ENCODE measurements at regions not wholly inside any gene's neighbourhood (a gene's known extent, or its start where the extent isn't known, plus 50 kb on each side); places are given as distances from the start of the nearest gene placed in this dataset.

DNA sequence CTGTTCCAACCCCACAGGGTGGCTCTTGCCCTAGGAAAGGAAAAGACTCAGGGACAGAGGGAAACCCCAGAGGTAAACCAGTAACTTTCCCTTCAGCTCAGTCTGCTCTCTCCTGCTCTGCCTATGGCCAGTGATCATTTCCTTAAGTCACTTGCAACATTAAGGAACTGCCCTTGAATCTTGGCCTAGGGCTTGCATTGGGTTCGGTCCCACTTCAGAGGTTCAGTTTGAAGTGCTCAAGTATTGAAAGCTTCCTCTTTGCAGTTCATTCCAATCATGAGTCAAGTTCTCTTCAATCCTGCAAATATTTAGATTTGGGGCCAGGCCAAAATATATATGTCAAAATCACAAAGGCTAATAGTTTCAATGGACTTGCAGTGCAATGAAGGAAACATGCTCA, 97.7 kb upstream of the IRF2BP2 start:
- H3K27me3 ChIP-seq (ENCODE audit: control insufficient read depth, insufficient read depth, low read length) = no peaks in the 10 kb centered on the region
- no peaks in the 10 kb centered on the region for H3K36me3 ChIP-seq (ENCODE audit: control insufficient read depth, insufficient read depth, low read length)

DNA sequence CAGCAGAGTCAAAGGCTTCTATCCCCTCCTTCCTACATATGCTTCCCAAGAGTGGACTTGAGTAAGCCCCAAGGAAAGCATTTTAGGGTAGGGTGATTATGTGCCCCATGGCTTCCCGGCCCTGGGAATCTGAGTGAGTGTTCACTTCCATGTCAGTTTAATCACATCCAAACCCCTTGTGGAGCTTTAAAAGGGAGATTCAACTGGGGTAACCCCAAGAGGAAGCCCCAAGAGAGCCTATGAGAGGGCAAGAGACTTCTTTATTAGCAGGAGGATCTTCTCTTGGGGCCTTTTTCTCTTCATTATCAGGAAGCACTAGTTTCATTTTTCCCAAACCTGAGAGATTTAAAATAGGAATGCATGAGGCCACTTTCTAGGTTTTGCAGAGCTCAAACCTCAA, 97.0 kb upstream of the IRF2BP2 start:
- Histone ChIP-seq H3K9ac (ENCODE audit: low read length) (no peak overlapping the region), H3K9me3 (ENCODE audit: control insufficient read depth, low read length) (no peaks in the 10 kb centered on the region), H3K27me3 (ENCODE audit: control insufficient read depth, insufficient read depth, low read length) (no peaks in the 10 kb centered on the region)

More for the DNA sequence above, 97.7 kb upstream of the IRF2BP2 start:
- H3K9me3 ChIP-seq (ENCODE audit: control insufficient read depth, low read length) = no peaks in the 10 kb centered on the region
- no peak overlapping the region for H3K4me3 ChIP-seq (ENCODE audit: low read length)
- no peak overlapping the region for H3K9ac ChIP-seq (ENCODE audit: low read length)
- peaks cover 42% of the 10 kb centered on the region for H3K4me1 ChIP-seq (ENCODE audit: control insufficient read depth, insufficient read depth, low read length)

DNA sequence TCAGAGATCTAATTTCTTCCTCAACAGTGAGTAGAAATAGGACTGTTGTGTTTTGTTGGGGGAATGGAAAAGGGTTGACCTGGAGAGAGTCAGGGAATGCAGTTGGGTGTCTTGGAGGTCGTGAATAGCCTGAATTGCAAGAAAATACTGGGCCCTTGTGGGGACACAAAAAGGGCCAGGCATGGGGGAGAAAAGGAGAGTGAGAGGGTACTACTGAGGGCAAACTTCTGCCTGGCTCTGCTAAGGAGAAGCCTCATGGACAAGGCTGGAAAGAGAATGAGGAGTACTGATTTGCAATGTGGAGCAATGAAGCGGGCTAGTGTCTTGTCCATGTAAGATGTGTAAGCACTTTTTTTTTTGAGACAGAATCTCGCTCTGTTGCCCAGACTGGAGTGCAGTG, 96.2 kb upstream of the IRF2BP2 start:
- Histone ChIP-seq H3K4me1 (ENCODE audit: control insufficient read depth, insufficient read depth, low read length) (peaks cover 46% of the 10 kb centered on the region), H3K4me3 (ENCODE audit: low read length) (no peak overlapping the region), H3K27me3 (ENCODE audit: control insufficient read depth, insufficient read depth, low read length) (no peaks in the 10 kb centered on the region), H3K9ac (ENCODE audit: low read length) (no peak overlapping the region), H3K36me3 (ENCODE audit: control insufficient read depth, insufficient read depth, low read length) (no peaks in the 10 kb centered on the region), H3K9me3 (ENCODE audit: control insufficient read depth, low read length) (no peaks in the 10 kb centered on the region)

More for the DNA sequence above, 97.0 kb upstream of the IRF2BP2 start:
- Histone ChIP-seq H3K4me1 (ENCODE audit: control insufficient read depth, insufficient read depth, low read length) (peaks cover 46% of the 10 kb centered on the region), H3K4me3 (ENCODE audit: low read length) (no peak overlapping the region), H3K36me3 (ENCODE audit: control insufficient read depth, insufficient read depth, low read length) (no peaks in the 10 kb centered on the region)

DNA sequence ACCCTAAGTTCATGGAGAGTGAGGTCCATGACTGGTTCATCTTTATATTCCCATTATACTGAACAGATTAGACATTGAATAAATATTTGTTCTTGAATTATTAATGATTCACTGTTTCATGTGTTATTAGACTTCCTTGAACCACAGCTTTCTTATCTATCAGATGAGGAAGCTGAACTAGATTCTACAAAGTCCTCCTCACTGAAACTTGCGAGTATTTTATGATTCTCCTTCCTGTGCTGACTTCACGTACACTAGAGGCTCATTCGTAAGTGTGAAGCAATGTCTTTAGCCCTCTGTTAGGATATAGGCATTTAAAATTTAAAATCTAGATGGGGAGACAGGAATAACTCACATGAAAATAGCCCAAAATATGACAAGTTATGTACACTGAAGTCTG, 95.6 kb upstream of the IRF2BP2 start:
- Histone ChIP-seq H3K27me3 (ENCODE audit: control insufficient read depth, insufficient read depth, low read length) (no peaks in the 10 kb centered on the region), H3K4me1 (ENCODE audit: control insufficient read depth, insufficient read depth, low read length) (peaks cover 46% of the 10 kb centered on the region), H3K9me3 (ENCODE audit: control insufficient read depth, low read length) (no peaks in the 10 kb centered on the region), H3K4me3 (ENCODE audit: low read length) (no peak overlapping the region), H3K9ac (ENCODE audit: low read length) (no peak overlapping the region), H3K36me3 (ENCODE audit: control insufficient read depth, insufficient read depth, low read length) (no peaks in the 10 kb centered on the region)

DNA sequence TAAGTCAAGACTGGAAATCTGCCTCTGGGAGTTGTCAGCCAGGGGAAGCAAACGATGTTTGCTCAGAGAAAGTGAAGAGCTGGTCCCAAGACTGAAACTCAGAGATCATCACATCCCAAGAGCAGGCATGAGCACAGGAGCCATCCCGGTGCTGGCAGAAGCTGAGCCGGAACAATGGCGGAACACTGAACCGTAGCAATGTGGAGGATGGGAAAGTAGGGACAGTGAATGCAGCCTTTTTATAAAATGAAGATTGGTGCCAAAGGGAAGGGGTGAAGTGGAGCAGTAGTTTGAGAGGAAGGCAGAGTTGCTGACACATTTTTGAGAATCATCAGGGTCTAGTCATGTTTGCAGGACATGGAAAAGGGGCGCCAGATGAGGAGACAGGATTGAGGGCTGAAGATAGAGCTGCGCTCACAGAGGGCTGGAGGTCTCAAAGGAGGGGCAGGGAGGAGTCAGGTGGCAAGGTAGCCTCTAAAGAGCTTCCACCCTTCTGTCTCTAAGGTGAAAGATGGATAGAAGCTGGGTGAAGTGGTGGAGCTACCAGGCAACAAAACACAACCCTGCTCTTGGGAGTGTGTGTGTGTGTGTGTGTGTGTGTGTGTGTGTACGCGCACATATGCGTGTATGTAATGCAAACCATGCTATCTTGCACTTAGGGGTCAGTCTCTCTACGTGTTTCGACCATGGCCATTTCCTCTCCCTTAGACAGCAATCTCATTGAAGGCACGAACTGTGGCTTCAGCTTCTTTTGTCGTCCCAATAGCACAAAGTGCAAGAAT, 94.3 kb upstream of the IRF2BP2 start:
- peaks cover 53% of the 10 kb centered on the region for H3K4me1 ChIP-seq (ENCODE audit: control insufficient read depth, insufficient read depth, low read length)
- H3K9ac ChIP-seq (ENCODE audit: low read length) = no peak overlapping the region
- H3K27me3 ChIP-seq (ENCODE audit: control insufficient read depth, insufficient read depth, low read length) = no peaks in the 10 kb centered on the region
- H3K36me3 ChIP-seq (ENCODE audit: control insufficient read depth, insufficient read depth, low read length) = no peaks in the 10 kb centered on the region
- no peak overlapping the region for H3K4me3 ChIP-seq (ENCODE audit: low read length)
- H3K9me3 ChIP-seq (ENCODE audit: control insufficient read depth, low read length) = no peaks in the 10 kb centered on the region

DNA sequence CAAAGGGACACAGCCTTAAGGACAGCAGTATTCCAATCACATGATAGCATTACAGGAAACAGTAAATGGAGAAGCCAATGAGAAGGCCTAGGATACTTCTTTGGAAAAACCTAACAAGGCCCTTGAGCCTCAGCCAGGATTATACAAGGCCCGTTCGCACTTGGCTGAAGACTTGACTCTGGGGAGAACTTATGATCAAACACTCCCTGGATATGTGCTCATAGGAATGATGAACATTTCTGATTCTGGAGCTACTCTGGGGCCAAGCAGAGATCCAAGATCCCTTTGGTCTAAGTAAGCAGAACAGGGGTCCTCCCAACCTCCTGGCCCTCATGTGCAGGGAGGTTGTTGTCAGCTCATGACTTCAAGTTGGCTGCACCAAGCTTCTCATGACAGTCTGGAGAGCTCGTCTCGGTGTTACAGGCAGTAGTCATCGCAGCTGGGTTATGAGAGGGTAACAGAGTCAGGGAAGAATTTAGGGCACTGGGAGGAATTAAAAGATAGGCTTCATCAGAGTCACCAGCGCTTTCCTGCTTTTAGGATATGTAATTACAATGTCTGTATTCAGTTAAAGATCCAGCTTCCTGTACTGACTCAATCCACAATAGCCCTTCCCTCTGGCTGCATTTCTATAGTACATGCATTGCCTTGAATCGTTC, 92.5 kb upstream of the IRF2BP2 start:
- Histone ChIP-seq H3K36me3 (ENCODE audit: control insufficient read depth, insufficient read depth, low read length) (no peaks in the 10 kb centered on the region), H3K27me3 (ENCODE audit: control insufficient read depth, insufficient read depth, low read length) (no peaks in the 10 kb centered on the region), H3K4me3 (ENCODE audit: low read length) (no peak overlapping the region), H3K4me1 (ENCODE audit: control insufficient read depth, insufficient read depth, low read length) (peaks cover 51% of the 10 kb centered on the region), H3K9ac (ENCODE audit: low read length) (no peak overlapping the region), H3K9me3 (ENCODE audit: control insufficient read depth, low read length) (no peaks in the 10 kb centered on the region)

DNA sequence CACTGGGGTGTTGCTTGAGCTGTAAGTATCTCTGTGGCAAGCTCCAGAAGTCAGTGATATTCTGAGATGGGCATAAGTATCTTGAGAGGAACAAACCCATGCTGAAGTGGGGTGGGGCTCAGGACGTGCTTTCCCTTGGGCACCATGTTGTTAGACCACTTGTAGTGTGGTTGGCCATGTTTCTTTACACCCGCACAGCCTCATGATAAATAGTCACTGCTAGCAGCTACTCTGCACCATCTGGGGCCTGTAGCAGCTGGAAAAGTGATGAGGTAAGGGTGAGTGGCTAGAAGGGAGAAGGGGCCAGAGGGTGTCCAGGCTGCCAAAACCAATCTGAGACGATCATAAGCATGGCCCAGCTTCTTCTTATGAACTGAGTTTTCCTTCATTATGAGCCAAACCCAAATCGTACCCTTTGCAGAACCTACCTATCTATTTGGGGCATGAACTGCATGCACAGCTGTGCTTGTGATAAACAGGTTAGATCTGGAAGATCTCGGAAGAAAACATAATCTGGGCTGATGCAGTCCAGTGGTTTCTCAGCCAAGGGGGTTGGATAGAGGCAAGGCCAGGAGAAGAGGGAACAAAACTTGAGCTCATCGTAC, 91.9 kb upstream of the IRF2BP2 start:
- Histone ChIP-seq H3K27me3 (ENCODE audit: control insufficient read depth, insufficient read depth, low read length) (no peaks in the 10 kb centered on the region), H3K4me1 (ENCODE audit: control insufficient read depth, insufficient read depth, low read length) (peaks cover 45% of the 10 kb centered on the region), H3K36me3 (ENCODE audit: control insufficient read depth, insufficient read depth, low read length) (no peaks in the 10 kb centered on the region), H3K9me3 (ENCODE audit: control insufficient read depth, low read length) (no peaks in the 10 kb centered on the region), H3K9ac (ENCODE audit: low read length) (no peak overlapping the region), H3K4me3 (ENCODE audit: low read length) (no peak overlapping the region)

DNA sequence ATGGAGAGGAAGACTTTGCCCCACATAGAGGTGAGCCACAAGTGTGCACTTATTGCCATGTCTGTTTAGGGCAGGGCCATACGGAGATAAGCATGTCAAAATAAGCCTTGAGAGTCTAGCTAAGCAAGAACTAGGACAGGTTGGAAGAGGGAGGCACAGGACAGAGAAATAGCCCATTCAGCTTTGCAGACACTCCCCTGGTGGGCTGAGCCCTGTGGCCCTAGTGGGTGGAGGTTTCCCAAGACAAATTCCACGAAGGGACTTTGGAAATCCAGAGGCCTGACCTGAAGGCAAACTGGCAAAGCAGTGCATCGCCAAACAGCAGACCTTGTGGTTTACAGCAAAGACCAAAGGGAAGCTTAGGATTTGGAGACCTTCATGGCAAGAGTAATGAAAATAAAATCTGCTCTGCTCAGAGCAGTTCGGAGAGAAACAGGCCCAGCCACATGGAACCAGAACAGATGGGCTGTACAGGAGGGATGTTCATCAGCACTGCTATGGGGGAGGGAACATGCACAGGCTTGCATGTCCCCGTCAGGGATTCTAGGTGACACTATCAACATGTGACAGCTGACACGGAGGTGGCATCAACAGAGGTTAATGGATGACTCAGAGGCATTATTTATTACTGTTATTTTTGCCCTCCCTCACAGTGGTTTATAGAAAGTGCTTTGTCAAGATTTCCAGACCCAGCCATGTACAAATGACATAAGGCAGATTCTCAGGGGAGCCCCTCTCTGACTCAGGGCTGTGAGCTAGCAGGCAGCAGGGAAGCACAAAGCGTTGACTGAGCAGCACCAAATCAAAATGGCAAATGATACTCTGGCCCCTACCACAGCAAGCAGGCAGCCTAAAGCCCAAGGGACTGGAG, 90.1 kb upstream of the IRF2BP2 start:
- Histone ChIP-seq H3K4me3 (ENCODE audit: low read length) (no peak overlapping the region), H3K9ac (ENCODE audit: low read length) (no peak overlapping the region), H3K27me3 (ENCODE audit: control insufficient read depth, insufficient read depth, low read length) (no peaks in the 10 kb centered on the region), H3K36me3 (ENCODE audit: control insufficient read depth, insufficient read depth, low read length) (no peaks in the 10 kb centered on the region), H3K4me1 (ENCODE audit: control insufficient read depth, insufficient read depth, low read length) (peaks cover 30% of the 10 kb centered on the region), H3K9me3 (ENCODE audit: control insufficient read depth, low read length) (no peaks in the 10 kb centered on the region)

DNA sequence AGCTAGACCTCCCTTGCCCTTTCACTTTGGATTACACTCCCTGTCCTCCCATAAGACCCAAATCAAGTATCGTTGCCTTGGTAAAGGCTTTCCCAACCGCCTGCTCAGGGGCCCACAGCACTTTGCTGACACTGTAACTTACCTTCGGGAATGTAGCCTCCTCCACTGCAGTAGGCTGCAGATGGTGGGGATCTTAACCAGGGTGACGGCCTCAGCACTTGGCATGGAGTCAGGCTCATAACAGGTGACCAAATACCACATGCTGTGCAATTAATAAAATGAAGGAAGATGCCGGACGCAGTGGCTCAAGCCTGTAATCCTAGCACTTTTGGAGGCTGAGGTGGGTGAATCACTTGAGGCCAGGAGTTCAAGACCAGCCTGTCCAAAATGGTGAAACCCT, 88.7 kb upstream of the IRF2BP2 start:
- Histone ChIP-seq H3K9me3 (ENCODE audit: control insufficient read depth, low read length) (no peaks in the 10 kb centered on the region), H3K36me3 (ENCODE audit: control insufficient read depth, insufficient read depth, low read length) (no peaks in the 10 kb centered on the region), H3K27me3 (ENCODE audit: control insufficient read depth, insufficient read depth, low read length) (no peaks in the 10 kb centered on the region), H3K4me1 (ENCODE audit: control insufficient read depth, insufficient read depth, low read length) (peaks cover 24% of the 10 kb centered on the region), H3K9ac (ENCODE audit: low read length) (no peak overlapping the region), H3K4me3 (ENCODE audit: low read length) (no peak overlapping the region)

DNA sequence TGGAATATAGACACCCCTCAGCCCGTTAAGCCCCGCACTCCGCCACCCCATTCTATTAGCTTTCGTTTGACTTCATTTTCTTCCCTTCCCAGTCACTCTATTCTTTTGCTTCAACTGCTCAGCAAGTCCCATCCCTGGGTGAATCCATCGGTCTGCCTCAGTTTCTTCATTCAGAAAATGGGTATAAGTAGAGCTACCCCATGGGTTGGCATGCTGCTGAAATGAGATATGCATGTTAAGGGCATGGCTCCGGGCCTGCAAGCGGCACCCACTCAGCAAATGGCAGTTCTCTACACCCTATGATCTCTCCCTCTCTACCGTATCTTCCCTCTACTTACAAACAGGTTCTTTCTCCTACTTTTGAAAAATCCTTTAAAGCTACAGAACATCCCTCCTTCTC, 87.8 kb upstream of the IRF2BP2 start:
- Histone ChIP-seq H3K9me3 (ENCODE audit: control insufficient read depth, low read length) (no peaks in the 10 kb centered on the region), H3K4me3 (ENCODE audit: low read length) (no peak overlapping the region), H3K36me3 (ENCODE audit: control insufficient read depth, insufficient read depth, low read length) (no peaks in the 10 kb centered on the region), H3K4me1 (ENCODE audit: control insufficient read depth, insufficient read depth, low read length) (peaks cover 24% of the 10 kb centered on the region), H3K9ac (ENCODE audit: low read length) (no peak overlapping the region), H3K27me3 (ENCODE audit: control insufficient read depth, insufficient read depth, low read length) (no peaks in the 10 kb centered on the region)

DNA sequence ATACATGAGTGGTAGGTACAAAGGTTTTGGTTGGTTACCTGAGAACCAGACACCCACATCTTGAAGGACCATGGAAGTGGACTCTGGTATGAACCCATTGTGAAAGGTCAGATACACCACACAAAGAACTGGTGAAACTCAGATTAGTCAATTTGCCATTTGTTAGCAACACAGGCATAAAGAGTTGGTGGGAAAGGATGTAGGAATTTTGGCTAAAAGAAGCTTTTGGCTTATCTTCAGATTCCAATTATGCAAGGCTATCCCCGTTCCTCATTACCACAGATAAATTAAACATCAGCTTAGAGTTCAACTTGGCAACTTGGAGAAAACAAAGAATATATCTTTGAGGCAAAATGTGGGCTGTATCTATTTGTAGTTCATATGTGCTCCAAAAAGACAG, 87.0 kb upstream of the IRF2BP2 start:
- Histone ChIP-seq H3K9me3 (ENCODE audit: control insufficient read depth, low read length) (no peaks in the 10 kb centered on the region), H3K36me3 (ENCODE audit: control insufficient read depth, insufficient read depth, low read length) (no peaks in the 10 kb centered on the region), H3K27me3 (ENCODE audit: control insufficient read depth, insufficient read depth, low read length) (no peaks in the 10 kb centered on the region), H3K4me1 (ENCODE audit: control insufficient read depth, insufficient read depth, low read length) (peaks cover 18% of the 10 kb centered on the region), H3K4me3 (ENCODE audit: low read length) (no peak overlapping the region), H3K9ac (ENCODE audit: low read length) (no peak overlapping the region)
